Ascending aorta (tissue), 2 donors: ENCODE measurements at regions not wholly inside any gene's neighbourhood (a gene's known extent, or its start where the extent isn't known, plus 50 kb on each side); places are given as distances from the start of the nearest gene placed in this dataset.

Source experiments
- DNase-seq, 2 donors: peaks; one replicate each; pipeline ENCODE4 v3.0.0-alpha.2; 2019; ENCODE audit warnings: low spot score in 2 of 2
- H3K27ac ChIP-seq, 2 donors: fragments of 200-600 bp; sonication (generic); one replicate each; pipeline ENCODE4 v1.5.1; 2016 to 2017; ENCODE audit warnings: mild to moderate bottlenecking in 1 of 2
- H3K27me3 ChIP-seq: fragments of 200-600 bp; sonication (generic); one replicate; pipeline ENCODE4 v1.5.1; 2017
- H3K36me3 ChIP-seq, 2 donors: fragments of 200-600 bp; sonication (generic); one replicate each; pipeline ENCODE4 v1.5.1; 2016
- H3K4me1 ChIP-seq, 2 donors: fragments of 200-600 bp; sonication (generic); one replicate each; pipeline ENCODE4 v1.5.1; 2016 to 2017; ENCODE audit warnings: mild to moderate bottlenecking in 1 of 2
- H3K4me3 ChIP-seq, 2 donors: fragments of 200-600 bp; sonication (generic); one replicate each; pipeline ENCODE4 v1.5.1; 2016 to 2017; ENCODE audit warnings: mild to moderate bottlenecking in 1 of 2
- H3K9me3 ChIP-seq, 2 donors: fragments of 200-600 bp; sonication (generic); one replicate each; pipeline ENCODE4 v1.5.1; 2016
- intact Hi-C: fragments of 100-400 bp; cut with DNase I; formaldehyde crosslinking; loops from one replicate; pipeline ENCODE4 v1.15.1; 2023
- TF ChIP-seq, protein P1 (sequence below), 3 experiments: fragments of 200-600 bp in 2 of 3; fragments of 450-650 bp in 1 of 3; sonication (generic) in 2 of 3; IDR thresholded peaks; one replicate each; pipeline ENCODE4 v1.5.1; 2016 to 2019; ENCODE audit warnings: antibody characterized with exemption in 3 of 3, mild to moderate bottlenecking in 1 of 3, moderate library complexity in 1 of 3

DNA sequence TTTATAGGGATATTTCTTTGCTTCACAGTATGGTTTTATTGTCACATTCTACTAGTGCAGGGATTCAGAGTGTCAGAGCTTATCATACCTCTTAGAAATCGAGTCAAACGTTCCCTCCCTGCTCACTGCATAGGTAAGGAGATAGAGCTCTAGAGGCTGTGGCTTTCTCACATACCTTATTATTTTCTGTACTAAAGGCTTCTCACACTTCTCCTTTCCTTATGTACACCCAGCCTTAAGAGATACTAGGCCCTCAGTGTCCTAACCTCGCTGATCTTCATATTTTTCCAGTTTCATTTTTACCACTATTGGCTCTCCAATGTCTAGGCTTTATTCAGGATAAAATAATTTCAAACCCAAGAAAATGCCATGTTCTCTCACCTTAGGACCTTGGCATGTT lies 297.3 kb upstream of the RIOK2 start:
- Histone ChIP-seq H3K9me3 (no peaks in the 10 kb centered on the region), H3K4me3 (no peak overlapping the region), H3K27ac (no peak overlapping the region), H3K27me3 (no peaks in the 10 kb centered on the region), H3K4me1 (no peaks in the 10 kb centered on the region), H3K36me3 (no peaks in the 10 kb centered on the region)
- intact Hi-C loops, result no loop called here
- TF ChIP-seq, protein P1, sequence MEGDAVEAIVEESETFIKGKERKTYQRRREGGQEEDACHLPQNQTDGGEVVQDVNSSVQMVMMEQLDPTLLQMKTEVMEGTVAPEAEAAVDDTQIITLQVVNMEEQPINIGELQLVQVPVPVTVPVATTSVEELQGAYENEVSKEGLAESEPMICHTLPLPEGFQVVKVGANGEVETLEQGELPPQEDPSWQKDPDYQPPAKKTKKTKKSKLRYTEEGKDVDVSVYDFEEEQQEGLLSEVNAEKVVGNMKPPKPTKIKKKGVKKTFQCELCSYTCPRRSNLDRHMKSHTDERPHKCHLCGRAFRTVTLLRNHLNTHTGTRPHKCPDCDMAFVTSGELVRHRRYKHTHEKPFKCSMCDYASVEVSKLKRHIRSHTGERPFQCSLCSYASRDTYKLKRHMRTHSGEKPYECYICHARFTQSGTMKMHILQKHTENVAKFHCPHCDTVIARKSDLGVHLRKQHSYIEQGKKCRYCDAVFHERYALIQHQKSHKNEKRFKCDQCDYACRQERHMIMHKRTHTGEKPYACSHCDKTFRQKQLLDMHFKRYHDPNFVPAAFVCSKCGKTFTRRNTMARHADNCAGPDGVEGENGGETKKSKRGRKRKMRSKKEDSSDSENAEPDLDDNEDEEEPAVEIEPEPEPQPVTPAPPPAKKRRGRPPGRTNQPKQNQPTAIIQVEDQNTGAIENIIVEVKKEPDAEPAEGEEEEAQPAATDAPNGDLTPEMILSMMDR (IDR thresholded peaks at IDR 0.05), result no peak
- no peak for DNase-seq

DNA sequence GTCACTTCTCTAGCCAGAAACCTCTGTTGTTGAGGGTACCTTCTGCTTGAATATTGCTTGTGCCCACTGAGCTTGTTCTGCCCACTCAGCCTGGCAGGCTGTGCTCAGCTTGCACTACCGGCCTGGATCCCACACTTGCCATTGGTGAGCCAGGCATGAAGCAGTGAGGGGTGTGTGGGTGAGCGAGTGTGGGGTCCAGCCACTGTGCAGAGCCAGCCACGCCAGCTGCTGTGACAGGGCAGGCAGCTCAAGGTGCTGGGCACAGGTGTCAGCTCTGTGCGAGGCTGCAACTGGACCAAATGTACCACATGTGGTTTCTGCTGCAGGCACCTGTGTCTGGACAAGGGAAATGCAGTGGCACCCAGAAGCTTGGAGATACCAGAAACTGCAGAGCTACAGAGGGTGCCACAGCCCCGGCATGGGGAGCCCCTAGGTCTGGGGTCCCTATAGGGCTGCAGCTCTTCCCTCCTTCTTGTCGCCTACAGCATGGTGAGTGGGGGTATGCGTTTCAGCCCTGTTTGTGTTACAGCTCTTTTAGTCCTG lies 305.1 kb upstream of the RIOK2 start:
- no peaks in the 10 kb centered on the region for H3K4me1 ChIP-seq
- no peaks in the 10 kb centered on the region for H3K9me3 ChIP-seq
- no peak overlapping the region for H3K27ac ChIP-seq
- no peaks in the 10 kb centered on the region for H3K27me3 ChIP-seq
- DNase-seq, result no peak
- H3K4me3 ChIP-seq, result no peak overlapping the region
- intact Hi-C loops, result no loop called here
- no peaks in the 10 kb centered on the region for H3K36me3 ChIP-seq
- TF ChIP-seq, protein P1 (IDR thresholded peaks at IDR 0.05), result no peak

DNA sequence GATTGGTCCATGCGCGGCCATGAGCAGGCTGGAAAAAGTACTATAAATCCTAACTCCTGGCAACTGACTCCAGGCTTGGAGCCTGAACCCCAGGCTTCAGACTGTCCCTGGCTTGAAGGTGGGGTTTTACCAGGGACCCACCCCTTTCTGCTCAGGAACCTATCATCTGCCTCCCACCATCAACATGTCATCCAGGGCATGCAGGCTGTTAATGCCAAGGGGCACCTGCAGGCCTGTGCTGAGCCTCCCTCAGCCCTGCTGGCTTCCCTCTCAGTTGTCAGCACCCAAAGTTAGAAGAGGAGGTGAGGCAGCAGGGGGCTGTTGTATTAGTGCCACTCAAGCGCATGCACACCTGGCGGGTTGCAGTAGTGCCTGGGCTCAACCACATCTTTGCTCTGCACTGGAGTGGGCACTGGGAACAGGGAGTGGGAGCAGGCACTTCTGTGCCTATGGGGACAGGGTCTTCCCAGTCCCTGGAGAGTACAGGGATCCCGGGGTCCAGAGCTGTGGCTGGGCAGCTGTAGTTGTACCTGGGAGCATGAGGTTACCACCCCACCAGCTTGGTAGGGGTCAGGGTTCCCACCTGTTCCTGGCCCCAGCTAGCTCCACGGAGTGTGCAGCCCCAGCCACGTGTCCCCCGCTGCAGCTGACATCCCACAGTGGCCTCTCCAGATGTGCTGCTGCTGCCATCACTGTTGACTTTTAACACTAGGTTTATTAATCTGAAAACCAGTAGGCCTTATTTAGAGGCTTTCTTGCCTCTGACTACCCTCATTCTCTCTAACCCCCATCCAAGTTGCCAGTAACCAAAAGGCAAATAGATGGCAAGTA lies 306.2 kb upstream of the RIOK2 start:
- DNase-seq, result no peak
- Histone ChIP-seq H3K4me1 (no peaks in the 10 kb centered on the region), H3K27me3 (no peaks in the 10 kb centered on the region), H3K9me3 (no peaks in the 10 kb centered on the region), H3K27ac (no peak overlapping the region), H3K4me3 (no peak overlapping the region), H3K36me3 (no peaks in the 10 kb centered on the region)
- intact Hi-C loops, result no loop called here
- TF ChIP-seq, protein P1 (IDR thresholded peaks at IDR 0.05), result no peak

DNA sequence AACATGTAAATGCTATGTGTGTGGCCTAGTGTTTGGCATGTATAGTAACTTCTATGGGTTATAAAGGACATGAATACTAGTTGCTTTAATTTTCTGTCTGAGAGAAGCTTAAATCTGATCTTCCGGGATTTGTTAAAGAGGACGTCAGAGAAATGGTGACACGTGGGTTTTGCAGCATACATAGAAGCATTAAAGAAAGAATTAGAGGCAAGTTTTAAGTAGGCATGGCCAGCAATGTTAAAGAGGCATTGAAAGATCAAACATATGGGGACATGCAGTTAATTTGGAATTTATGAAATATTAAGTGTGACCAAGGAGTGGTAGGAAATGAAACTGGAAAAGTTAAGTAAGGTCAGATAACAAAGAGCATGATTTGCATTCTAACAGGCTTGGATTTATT lies 311.4 kb upstream of the RIOK2 start:
- Histone ChIP-seq H3K4me1 (no peaks in the 10 kb centered on the region), H3K36me3 (no peaks in the 10 kb centered on the region), H3K4me3 (no peak overlapping the region), H3K9me3 (no peaks in the 10 kb centered on the region), H3K27ac (no peak overlapping the region), H3K27me3 (no peaks in the 10 kb centered on the region)
- TF ChIP-seq, protein P1 (IDR thresholded peaks at IDR 0.05), result no peak
- DNase-seq, result no peak
- intact Hi-C loops, result no loop called here

DNA sequence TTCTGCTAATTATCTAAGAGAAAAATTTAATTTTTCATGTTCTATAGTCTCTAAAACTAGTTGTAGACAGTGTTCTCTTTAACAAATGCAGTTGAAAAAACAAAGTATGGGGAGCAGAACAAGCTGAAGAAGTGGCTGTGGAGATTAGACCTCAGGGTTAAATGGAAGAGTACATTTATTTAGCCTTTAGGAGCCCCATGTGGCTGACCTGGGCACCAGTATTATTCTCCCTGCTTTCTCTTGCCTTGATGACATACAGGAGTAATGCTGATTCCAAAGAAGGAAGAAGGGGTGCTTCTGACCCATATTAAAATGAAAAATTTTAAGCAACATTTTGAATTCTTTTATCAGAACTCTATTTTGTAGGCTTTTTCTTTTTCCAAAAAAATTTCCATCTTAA lies 312.3 kb upstream of the RIOK2 start:
- DNase-seq, result no peak
- TF ChIP-seq, protein P1 (IDR thresholded peaks at IDR 0.05), result no peak
- intact Hi-C loops, result no loop called here

More for the DNA sequence above, 312.3 kb upstream of the RIOK2 start:
- Histone ChIP-seq H3K9me3 (no peaks in the 10 kb centered on the region), H3K27ac (no peak overlapping the region), H3K36me3 (no peaks in the 10 kb centered on the region), H3K27me3 (no peaks in the 10 kb centered on the region), H3K4me3 (no peak overlapping the region), H3K4me1 (no peaks in the 10 kb centered on the region)
